ENCODE measurements at regions not wholly inside any gene's neighbourhood (a gene's known extent, or its start where the extent isn't known, plus 50 kb on each side); places are given as distances from the start of the nearest gene placed in this dataset.

DNA sequence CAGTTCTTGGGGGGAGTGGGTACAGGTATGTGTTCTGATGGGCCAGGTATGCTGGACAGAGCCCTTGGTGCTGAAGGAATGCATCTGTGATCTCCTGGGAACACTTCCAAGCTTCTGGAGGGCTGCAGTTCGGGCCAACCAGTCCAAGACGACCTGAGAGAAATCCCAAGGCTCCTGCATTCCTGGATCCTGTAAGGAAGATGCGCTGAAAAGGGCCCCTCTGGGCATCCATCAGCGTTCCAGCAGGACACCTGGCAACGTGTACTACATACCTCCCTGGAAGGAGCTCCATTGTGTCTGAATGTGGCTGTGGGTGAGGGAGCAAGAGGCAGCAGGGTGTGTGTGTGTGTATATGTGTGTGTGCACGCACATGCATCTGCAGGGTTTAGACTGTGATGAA is 144.7 kb downstream of the FAM43A start:
- DNase-seq: no peak
- Mint-ChIP-seq H3K4me1 (ENCODE audit: low read depth, unreplicated experiment) (peaks cover 7% of the 10 kb centered on the region), H3K27me3 (ENCODE audit: unreplicated experiment) (peaks cover 10% of the 10 kb centered on the region), H3K27ac (ENCODE audit: unreplicated experiment) (no peak overlapping the region), H3K9me3 (ENCODE audit: unreplicated experiment) (peaks cover 4% of the 10 kb centered on the region), H3K36me3 (ENCODE audit: unreplicated experiment) (no peaks in the 10 kb centered on the region), H3K4me3 (ENCODE audit: unreplicated experiment) (no peak overlapping the region)
- TF ChIP-seq, protein P1, sequence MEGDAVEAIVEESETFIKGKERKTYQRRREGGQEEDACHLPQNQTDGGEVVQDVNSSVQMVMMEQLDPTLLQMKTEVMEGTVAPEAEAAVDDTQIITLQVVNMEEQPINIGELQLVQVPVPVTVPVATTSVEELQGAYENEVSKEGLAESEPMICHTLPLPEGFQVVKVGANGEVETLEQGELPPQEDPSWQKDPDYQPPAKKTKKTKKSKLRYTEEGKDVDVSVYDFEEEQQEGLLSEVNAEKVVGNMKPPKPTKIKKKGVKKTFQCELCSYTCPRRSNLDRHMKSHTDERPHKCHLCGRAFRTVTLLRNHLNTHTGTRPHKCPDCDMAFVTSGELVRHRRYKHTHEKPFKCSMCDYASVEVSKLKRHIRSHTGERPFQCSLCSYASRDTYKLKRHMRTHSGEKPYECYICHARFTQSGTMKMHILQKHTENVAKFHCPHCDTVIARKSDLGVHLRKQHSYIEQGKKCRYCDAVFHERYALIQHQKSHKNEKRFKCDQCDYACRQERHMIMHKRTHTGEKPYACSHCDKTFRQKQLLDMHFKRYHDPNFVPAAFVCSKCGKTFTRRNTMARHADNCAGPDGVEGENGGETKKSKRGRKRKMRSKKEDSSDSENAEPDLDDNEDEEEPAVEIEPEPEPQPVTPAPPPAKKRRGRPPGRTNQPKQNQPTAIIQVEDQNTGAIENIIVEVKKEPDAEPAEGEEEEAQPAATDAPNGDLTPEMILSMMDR (IDR thresholded peaks at IDR 0.05; ENCODE audit: partially characterized antibody, unreplicated experiment): no peak

DNA sequence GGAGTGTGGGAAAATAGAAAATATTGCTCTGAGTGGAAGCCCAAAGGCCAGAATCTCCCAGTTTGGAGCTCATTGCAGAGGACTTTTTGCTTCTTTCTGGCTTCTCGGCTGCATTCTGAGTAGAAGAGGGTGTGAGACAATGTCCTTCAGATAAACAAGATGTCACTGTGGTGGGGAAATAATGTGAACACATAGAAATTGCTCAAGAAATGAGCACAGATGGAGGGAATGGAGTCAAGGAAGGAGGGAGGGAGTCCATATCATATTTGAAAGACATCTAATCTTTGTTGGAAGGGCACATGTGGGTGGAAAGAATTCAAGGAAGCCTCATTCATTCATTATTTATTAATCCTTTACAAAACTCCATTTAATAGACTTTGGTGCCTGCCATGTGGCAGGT is 145.3 kb downstream of the FAM43A start:
- H3K4me1 Mint-ChIP-seq (ENCODE audit: low read depth, unreplicated experiment): peaks cover 7% of the 10 kb centered on the region
- peaks cover 10% of the 10 kb centered on the region for H3K27me3 Mint-ChIP-seq (ENCODE audit: unreplicated experiment)
- peaks cover 4% of the 10 kb centered on the region for H3K9me3 Mint-ChIP-seq (ENCODE audit: unreplicated experiment)
- no peaks in the 10 kb centered on the region for H3K36me3 Mint-ChIP-seq (ENCODE audit: unreplicated experiment)
- no peak overlapping the region for H3K27ac Mint-ChIP-seq (ENCODE audit: unreplicated experiment)
- TF ChIP-seq, protein P1 (IDR thresholded peaks at IDR 0.05; ENCODE audit: partially characterized antibody, unreplicated experiment): no peak
- no peak overlapping the region for H3K4me3 Mint-ChIP-seq (ENCODE audit: unreplicated experiment)
- no peak for DNase-seq

DNA sequence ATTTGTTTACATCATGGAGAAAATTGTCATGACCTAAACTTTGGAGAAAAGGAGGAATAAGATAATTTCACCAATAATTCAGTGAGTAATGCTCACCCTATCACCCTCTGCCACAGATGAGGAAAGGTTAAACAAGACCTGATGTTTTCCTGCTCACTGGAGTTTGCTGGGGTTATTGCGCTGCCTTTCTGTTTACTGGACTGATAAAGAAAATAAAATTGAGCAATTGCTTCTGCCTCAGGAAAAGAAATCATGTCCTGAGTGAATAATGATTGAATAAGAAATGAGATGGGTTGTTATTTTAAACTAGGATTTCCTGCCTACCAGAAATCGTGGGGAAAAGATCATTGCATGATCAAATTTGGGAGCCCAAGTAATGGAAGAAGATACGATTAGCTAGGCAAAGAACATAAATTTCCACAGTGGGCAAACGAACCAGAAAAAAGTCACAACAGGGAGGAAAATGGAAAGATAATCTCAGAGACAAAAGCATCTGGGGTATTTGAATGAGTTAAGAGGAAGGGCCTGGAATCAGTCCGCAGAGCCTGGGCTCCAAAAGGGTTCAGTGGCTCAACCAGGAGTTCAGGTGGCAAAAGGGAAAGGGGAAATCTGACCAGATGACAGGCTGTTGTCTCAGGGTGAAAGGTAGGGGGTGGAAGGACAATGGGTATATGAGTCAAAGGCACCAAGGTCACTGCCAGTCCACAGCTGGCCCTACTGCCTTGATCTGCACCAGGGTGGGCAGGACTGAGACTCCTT is 146.8 kb downstream of the FAM43A start:
- no peak overlapping the region for H3K27ac Mint-ChIP-seq (ENCODE audit: unreplicated experiment)
- H3K27me3 Mint-ChIP-seq (ENCODE audit: unreplicated experiment): peaks cover 10% of the 10 kb centered on the region
- TF ChIP-seq, protein P1 (IDR thresholded peaks at IDR 0.05; ENCODE audit: partially characterized antibody, unreplicated experiment): no peak
- peaks cover 7% of the 10 kb centered on the region for H3K4me1 Mint-ChIP-seq (ENCODE audit: low read depth, unreplicated experiment)
- no peak for DNase-seq
- no peak overlapping the region for H3K4me3 Mint-ChIP-seq (ENCODE audit: unreplicated experiment)
- H3K9me3 Mint-ChIP-seq (ENCODE audit: unreplicated experiment): peaks cover 5% of the 10 kb centered on the region
- H3K36me3 Mint-ChIP-seq (ENCODE audit: unreplicated experiment): no peaks in the 10 kb centered on the region

GRCh38 chr3:194833114-194833910 is 147.6 kb downstream of the FAM43A start:
- Mint-ChIP-seq H3K27me3 (ENCODE audit: unreplicated experiment) (peaks cover 8% of the 10 kb centered on the region), H3K4me1 (ENCODE audit: low read depth, unreplicated experiment) (peaks cover 7% of the 10 kb centered on the region), H3K4me3 (ENCODE audit: unreplicated experiment) (no peak overlapping the region), H3K27ac (ENCODE audit: unreplicated experiment) (no peak overlapping the region), H3K9me3 (ENCODE audit: unreplicated experiment) (peaks cover 5% of the 10 kb centered on the region), H3K36me3 (ENCODE audit: unreplicated experiment) (peaks cover under 1% of the 10 kb centered on the region)
- DNase-seq: no peak
- TF ChIP-seq, protein P1 (IDR thresholded peaks at IDR 0.05; ENCODE audit: partially characterized antibody, unreplicated experiment): no peak

DNA sequence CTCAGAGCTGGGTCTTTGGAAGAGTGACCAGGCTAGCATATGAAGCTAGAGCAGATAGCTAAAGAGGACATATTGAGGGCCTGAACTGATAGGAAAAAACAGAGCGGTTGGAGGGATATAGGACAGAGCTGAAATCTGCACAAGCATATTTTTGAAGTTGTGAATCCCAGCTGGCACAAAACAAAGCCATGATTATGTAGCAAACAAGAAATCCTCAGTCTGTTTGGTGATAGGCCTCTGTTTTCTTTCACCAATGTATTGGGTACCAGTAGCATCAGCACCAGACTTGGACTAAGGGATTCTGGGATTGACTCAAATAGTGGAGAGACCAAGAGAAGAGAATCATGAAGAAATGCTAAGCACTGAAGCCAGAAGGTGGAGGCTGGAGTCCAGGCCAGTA is 151.0 kb downstream of the FAM43A start:
- Mint-ChIP-seq H3K36me3 (ENCODE audit: unreplicated experiment) (peaks cover 4% of the 10 kb centered on the region), H3K9me3 (ENCODE audit: unreplicated experiment) (peaks cover 5% of the 10 kb centered on the region), H3K27me3 (ENCODE audit: unreplicated experiment) (no peaks in the 10 kb centered on the region), H3K4me3 (ENCODE audit: unreplicated experiment) (no peak overlapping the region), H3K4me1 (ENCODE audit: low read depth, unreplicated experiment) (peaks cover 3% of the 10 kb centered on the region), H3K27ac (ENCODE audit: unreplicated experiment) (no peak overlapping the region)
- TF ChIP-seq, protein P1 (IDR thresholded peaks at IDR 0.05; ENCODE audit: partially characterized antibody, unreplicated experiment): no peak
- DNase-seq: no peak

Measured in glutamatergic neuron (in vitro differentiated cells).